ENCODE measurements at regions not wholly inside any gene's neighbourhood (a gene's known extent, or its start where the extent isn't known, plus 50 kb on each side); places are given as distances from the start of the nearest gene placed in this dataset.

DNA sequence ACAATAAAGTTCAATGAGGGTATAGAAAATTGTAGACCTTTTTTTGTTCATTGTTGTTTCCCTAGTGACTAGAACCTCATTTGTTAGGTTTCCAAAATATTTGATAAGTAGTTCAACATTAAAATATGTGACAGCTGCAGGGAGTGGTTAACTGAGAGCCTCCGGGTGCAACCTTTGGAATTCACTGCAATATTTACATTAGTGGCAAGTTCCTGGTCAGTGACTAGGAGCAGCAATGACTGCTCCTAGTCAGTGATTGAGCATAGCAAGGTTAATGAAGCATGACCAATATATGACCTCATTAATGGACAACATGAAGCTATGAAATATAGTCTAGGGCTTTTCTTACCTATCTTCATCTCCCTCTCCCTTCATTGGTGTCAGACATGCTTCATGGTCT is 65.8 kb upstream of the FAM47A start:
- Histone ChIP-seq H3K4me3 (no peak overlapping the region), H3K9me3 (no peaks in the 10 kb centered on the region), H3K27ac (no peak overlapping the region), H3K4me1 (no peaks in the 10 kb centered on the region), H3K36me3 (no peaks in the 10 kb centered on the region), H3K27me3 (no peaks in the 10 kb centered on the region)
- intact Hi-C loops (cut with DNase I) = no loop called here
- FAIRE-seq = no peak
- WGBS, 2 donors = 12 to 29% methylated on average over 1 of the region's 1 CpG
- no peak for ATAC-seq
- no peak for DNase-seq
- no peak for TF ChIP-seq CTCF (IDR thresholded peaks at IDR 0.05)

Measured in pancreas (tissue), 10 donors.